Activated naive CD8-positive, alpha-beta T cell treated with anti-CD3 and anti-CD28 coated beads for 36 hours (primary cell): ENCODE measurements at regions not wholly inside any gene's neighbourhood (a gene's known extent, or its start where the extent isn't known, plus 50 kb on each side); places are given as distances from the start of the nearest gene placed in this dataset.

Experiments
- DNase-seq: peaks from one replicate; pipeline ENCODE4 v3.0.0; 2021
- H3K27ac Mint-ChIP-seq: one replicate; pipeline ENCODE4 v1.8.0; 2022; ENCODE audit warnings: mild to moderate bottlenecking, moderate library complexity, mixed read lengths
- H3K27me3 Mint-ChIP-seq: one replicate; pipeline ENCODE4 v1.8.0; 2022; ENCODE audit warnings: mild to moderate bottlenecking, mixed read lengths
- H3K36me3 Mint-ChIP-seq: one replicate; pipeline ENCODE4 v1.8.0; 2021; ENCODE audit warnings: mild to moderate bottlenecking, mixed read lengths
- H3K4me1 Mint-ChIP-seq: one replicate; pipeline ENCODE4 v1.8.0; 2021; ENCODE audit warnings: mixed read lengths
- H3K4me3 Mint-ChIP-seq: one replicate; pipeline ENCODE4 v1.8.0; 2022; ENCODE audit warnings: mild to moderate bottlenecking, moderate library complexity, mixed read lengths
- H3K9me3 Mint-ChIP-seq: one replicate; pipeline ENCODE4 v1.8.0; 2022; ENCODE audit warnings: mixed read lengths

DNA sequence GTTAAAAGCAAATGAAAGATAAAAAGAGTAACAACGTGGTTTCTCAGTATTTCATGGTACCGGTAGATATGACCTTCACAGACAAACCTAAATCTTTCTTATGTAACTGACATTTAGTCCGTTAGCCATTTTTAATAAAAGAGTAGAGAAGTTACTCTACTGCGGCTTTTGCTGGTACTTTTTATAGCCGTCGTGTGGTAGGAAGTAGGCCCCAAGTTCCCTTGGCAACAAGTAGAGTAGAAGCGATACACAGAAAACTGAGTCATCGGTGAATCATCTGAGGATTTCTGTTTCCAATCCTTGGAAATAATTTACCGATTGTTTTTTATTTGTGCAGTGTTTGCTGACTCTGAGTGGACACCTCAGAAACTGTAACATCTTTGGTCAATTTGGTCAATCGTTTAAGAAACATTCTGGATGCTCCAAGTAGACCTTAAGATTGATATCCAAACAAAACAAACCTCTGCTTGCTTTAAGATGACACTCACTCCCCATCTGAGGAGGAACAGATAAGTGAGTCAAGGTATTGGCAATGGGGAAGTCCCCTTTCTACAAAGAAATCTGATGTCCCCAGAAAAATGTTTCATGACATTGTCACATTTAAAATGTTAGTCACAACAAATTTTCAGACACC lies 63.9 kb upstream of the AHR start:
- peaks cover 20% of the 10 kb centered on the region for H3K9me3 Mint-ChIP-seq
- no peaks in the 10 kb centered on the region for H3K27me3 Mint-ChIP-seq
- H3K4me3 Mint-ChIP-seq = peak overlapping the region; percentile 75
- peaks cover 27% of the 10 kb centered on the region for H3K36me3 Mint-ChIP-seq
- H3K4me1 Mint-ChIP-seq = peaks cover 48% of the 10 kb centered on the region
- peak; percentile 67 for DNase-seq
- peak overlapping the region; percentile 94 for H3K27ac Mint-ChIP-seq

DNA sequence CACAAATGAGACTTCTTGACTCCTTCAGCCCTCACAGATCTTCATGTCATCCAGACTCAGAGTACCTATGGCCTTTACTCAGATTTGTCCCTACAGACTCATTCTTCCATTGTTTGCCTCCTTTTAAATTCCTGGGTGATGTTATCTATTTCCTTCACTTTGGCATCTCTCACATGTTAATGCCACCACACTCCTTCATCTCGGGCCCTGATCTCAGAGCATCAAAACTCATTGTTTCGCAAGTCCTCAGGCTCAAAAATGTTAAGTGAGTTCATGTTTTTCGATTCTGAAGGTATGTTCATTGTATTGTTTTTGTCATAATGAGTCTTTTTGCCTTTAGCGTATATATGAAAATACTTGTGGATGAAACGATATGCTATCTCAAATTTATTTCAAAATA lies 62.3 kb upstream of the AHR start:
- peak overlapping the region; percentile 94 for H3K27ac Mint-ChIP-seq
- peaks cover 27% of the 10 kb centered on the region for H3K36me3 Mint-ChIP-seq
- no peak for DNase-seq
- peaks cover 17% of the 10 kb centered on the region for H3K9me3 Mint-ChIP-seq
- H3K4me1 Mint-ChIP-seq = peaks cover 50% of the 10 kb centered on the region
- H3K27me3 Mint-ChIP-seq = no peaks in the 10 kb centered on the region
- H3K4me3 Mint-ChIP-seq = no peak overlapping the region

DNA sequence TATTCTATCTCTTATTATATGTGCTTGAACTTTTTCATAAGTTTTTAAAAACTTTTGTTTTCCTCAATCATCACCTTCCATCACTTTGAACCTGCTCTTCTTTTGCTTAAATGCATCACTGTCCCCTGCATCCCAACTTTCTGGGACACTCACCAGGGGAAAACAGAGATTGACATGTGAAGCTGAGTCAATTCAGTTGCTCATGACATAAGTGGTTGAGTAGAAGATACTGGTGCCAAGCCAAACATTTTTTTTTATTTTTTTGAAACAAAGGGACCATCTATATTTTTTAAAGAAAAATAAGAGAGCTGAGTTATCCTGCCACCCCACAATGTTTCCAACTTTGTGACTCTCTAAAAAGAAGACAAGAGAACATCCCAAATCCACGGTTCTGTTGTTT lies 61.8 kb upstream of the AHR start:
- H3K9me3 Mint-ChIP-seq = peaks cover 17% of the 10 kb centered on the region
- peaks cover 27% of the 10 kb centered on the region for H3K36me3 Mint-ChIP-seq
- DNase-seq = no peak
- H3K4me3 Mint-ChIP-seq = no peak overlapping the region
- H3K27me3 Mint-ChIP-seq = no peaks in the 10 kb centered on the region
- H3K27ac Mint-ChIP-seq = peak overlapping the region; percentile 75
- peaks cover 50% of the 10 kb centered on the region for H3K4me1 Mint-ChIP-seq

GRCh38 chr7:17239046-17239445 lies 59.4 kb upstream of the AHR start:
- Mint-ChIP-seq H3K36me3 (peaks cover 23% of the 10 kb centered on the region), H3K9me3 (peaks cover 15% of the 10 kb centered on the region), H3K27ac (no peak overlapping the region), H3K4me1 (peaks cover 35% of the 10 kb centered on the region), H3K27me3 (no peaks in the 10 kb centered on the region), H3K4me3 (no peak overlapping the region)
- no peak for DNase-seq

DNA sequence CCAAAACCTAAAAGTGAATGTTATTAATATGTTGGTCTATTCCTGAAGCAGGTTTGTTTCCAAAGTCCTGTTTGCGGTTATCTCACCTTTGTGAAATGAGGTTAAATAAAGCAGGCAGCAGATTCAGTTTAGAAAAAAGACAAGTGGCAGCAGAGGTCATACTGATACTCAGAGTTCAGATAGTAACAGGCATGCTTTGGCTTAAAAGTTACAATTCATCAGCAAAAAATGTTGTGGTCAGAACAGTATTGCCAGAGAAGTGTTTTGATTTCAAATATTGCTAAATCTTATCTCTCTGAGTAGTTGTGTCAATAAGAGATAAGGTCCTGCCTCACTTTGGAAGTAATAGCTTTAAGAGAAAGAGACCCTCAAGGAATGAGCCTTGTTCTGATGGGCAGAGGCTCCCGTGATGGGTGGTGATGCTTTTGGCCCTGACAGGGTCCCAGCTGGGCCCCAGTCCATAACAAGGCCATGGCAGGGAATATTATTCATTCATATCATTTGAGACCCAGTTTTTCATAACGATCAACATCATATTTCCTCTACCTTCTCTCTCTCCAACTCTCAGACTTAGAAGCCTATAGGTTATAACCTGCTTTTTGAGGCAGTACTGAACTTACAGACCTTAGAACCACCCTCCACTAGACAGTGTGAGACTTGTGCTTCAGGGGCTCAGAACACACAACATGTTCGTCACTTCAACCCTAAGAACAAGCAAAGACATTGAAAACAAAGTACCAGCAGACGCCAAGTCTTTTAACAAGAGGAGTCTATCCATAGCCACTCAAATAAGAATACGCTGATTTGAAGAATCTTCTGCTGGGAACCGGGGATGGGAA lies 58.5 kb upstream of the AHR start:
- no peak for DNase-seq
- no peak overlapping the region for H3K4me3 Mint-ChIP-seq
- peaks cover 15% of the 10 kb centered on the region for H3K9me3 Mint-ChIP-seq
- peaks cover 29% of the 10 kb centered on the region for H3K4me1 Mint-ChIP-seq
- no peaks in the 10 kb centered on the region for H3K27me3 Mint-ChIP-seq
- H3K27ac Mint-ChIP-seq = no peak overlapping the region
- H3K36me3 Mint-ChIP-seq = peaks cover 22% of the 10 kb centered on the region

GRCh38 chr7:17242504-17242903 lies 55.9 kb upstream of the AHR start:
- peaks cover 8% of the 10 kb centered on the region for H3K4me1 Mint-ChIP-seq
- DNase-seq = no peak
- H3K9me3 Mint-ChIP-seq = peaks cover 4% of the 10 kb centered on the region
- no peak overlapping the region for H3K27ac Mint-ChIP-seq
- H3K4me3 Mint-ChIP-seq = no peak overlapping the region
- no peaks in the 10 kb centered on the region for H3K27me3 Mint-ChIP-seq
- peaks cover 4% of the 10 kb centered on the region for H3K36me3 Mint-ChIP-seq

- no peak for DNase-seq
- no peaks in the 10 kb centered on the region for H3K36me3 Mint-ChIP-seq
These were observed 53.7 kb upstream of the AHR start for GRCh38 chr7:17244786-17245185.

DNA sequence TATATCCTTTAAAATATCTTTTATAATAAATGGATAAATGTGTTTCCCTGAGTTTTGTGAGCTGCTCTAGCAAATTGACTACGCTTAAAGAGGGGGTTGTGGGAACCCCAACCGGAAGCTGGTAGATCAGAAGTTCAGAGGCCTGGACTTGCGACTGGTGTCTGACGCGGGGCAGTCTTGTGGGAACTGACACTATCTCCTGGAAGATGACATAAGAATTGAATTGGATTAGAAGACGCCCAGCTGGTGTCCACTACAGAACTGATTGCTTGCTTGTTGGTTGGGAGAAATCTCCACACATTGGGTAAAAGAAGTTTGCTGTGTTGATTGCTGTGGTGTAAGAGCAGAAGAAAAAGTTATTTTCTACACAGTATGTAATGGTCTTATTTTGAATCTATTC lies 51.1 kb upstream of the AHR start:
- Mint-ChIP-seq H3K36me3 (no peaks in the 10 kb centered on the region), H3K4me1 (peaks cover 5% of the 10 kb centered on the region), H3K4me3 (no peak overlapping the region), H3K27me3 (no peaks in the 10 kb centered on the region), H3K27ac (no peak overlapping the region), H3K9me3 (peaks cover 2% of the 10 kb centered on the region)
- no peak for DNase-seq

More at GRCh38 chr7:17244786-17245185, 53.7 kb upstream of the AHR start:
- Mint-ChIP-seq H3K4me3 (no peak overlapping the region), H3K27me3 (no peaks in the 10 kb centered on the region), H3K4me1 (peaks cover 5% of the 10 kb centered on the region), H3K9me3 (no peaks in the 10 kb centered on the region), H3K27ac (no peak overlapping the region)

- peaks cover 2% of the 10 kb centered on the region for H3K9me3 Mint-ChIP-seq
- H3K27ac Mint-ChIP-seq = peak overlapping the region; percentile 28
- no peaks in the 10 kb centered on the region for H3K27me3 Mint-ChIP-seq
- H3K4me1 Mint-ChIP-seq = peaks cover 5% of the 10 kb centered on the region
- H3K36me3 Mint-ChIP-seq = no peaks in the 10 kb centered on the region
- H3K4me3 Mint-ChIP-seq = no peak overlapping the region
- DNase-seq = no peak
These were observed 49.9 kb upstream of the AHR start for GRCh38 chr7:17248527-17248926.
